ENCODE measurements at regions not wholly inside any gene's neighbourhood (a gene's known extent, or its start where the extent isn't known, plus 50 kb on each side); places are given as distances from the start of the nearest gene placed in this dataset.

GRCh38 chr11:116257883-116258282, 514.9 kb downstream of the BUD13 start:
- DNase-seq (ENCODE audit: low spot score), result no peak

DNA sequence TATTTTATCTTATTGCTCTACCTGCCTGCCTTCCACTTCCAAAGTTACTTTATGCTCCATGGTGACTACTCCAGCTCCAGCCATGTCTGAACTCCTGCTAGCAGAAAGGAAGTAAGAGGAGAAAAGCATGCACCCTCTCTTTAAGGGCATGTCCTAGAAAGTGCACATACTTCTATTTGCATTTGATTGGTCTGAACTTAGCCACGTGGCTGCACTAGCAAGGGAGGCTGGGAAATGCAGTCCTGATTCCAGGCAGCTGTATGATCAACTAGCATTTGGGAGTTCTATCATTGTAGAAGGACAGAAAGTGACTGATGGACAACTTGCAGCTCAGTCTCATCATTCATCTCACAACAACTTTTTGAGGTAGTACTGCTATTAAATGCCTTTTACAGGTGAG, 515.7 kb downstream of the BUD13 start:
- DNase-seq (ENCODE audit: low spot score), result no peak

GRCh38 chr11:116256215-116256614, 516.6 kb downstream of the BUD13 start:
- DNase-seq (ENCODE audit: low spot score), result no peak

DNA sequence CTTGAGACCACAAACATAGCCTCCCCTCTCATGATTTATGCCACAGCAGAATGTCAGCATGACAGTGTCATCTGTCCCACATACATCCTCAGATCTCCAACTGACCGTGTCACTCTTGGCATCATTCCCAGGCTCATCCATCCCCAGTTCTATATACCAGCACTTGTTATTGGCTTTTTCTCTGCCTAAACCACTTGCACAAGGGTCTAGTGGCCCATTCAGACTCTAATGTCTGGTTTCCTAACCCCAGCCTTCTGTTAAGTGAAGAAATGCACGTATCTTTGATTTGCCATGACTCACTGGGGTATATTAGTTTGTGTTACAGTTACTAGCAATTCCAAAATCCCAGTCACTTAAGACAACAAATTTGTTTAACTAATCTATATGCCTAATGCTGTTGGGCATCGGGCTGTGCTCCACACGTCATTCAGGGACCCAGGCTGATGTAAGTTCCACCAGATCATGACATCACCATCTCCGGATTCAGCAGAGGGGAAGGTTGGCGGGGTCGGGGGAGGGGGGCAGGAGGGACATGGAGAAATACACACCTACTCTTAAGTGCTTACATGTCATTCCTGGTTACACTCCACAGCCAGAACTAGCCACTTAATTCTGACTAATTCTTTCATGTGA, 517.4 kb downstream of the BUD13 start:
- DNase-seq (ENCODE audit: low spot score), result no peak

- no peak for DNase-seq (ENCODE audit: low spot score)
These were observed 522.6 kb downstream of the BUD13 start for GRCh38 chr11:116250155-116250554.

DNA sequence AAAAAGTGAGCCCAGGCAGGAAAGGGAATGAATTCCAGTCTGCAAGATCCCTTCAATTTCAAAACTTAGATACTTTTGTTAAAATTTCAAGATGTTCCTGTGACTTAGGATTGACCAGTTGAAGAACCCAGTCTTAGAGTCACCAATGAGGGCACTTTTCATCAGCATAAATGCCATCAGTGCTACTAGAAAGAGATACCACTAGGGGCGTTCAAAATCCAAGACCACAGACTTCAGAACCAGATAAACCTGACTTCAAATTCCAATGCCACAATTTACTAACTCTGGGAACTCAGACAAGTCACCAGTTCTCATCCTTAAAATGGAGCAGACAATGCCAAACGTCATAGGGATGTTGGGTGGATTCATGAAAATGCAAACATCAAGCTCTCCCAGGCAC, 523.2 kb downstream of the BUD13 start:
- no peak for DNase-seq (ENCODE audit: low spot score)

- no peak for DNase-seq (ENCODE audit: low spot score)
These were observed 527.9 kb downstream of the BUD13 start for GRCh38 chr11:116244889-116245288.

GRCh38 chr11:116244439-116244838, 528.3 kb downstream of the BUD13 start:
- no peak for DNase-seq (ENCODE audit: low spot score)

DNA sequence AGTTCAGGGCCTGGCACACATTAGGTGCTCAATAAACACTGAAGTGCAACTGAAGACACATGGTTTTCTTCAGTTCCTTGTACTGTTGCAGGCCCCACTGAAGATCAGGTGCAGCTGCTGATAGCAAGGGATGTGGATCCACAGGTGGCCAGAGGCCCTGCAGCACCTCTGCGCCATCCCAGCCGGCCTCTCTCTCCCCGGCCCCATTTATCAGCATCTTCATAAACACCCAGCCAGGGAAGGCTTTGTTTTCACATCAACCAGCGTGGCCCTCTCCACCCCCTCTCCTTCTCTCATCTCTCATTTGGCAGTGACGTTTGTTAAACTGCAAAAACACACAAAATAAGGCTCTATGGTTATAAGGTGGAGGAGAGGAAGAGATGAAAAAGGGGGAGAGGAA, 528.8 kb downstream of the BUD13 start:
- no peak for DNase-seq (ENCODE audit: low spot score)

GRCh38 chr11:116242006-116242405, 530.8 kb downstream of the BUD13 start:
- no peak for DNase-seq (ENCODE audit: low spot score)

DNA sequence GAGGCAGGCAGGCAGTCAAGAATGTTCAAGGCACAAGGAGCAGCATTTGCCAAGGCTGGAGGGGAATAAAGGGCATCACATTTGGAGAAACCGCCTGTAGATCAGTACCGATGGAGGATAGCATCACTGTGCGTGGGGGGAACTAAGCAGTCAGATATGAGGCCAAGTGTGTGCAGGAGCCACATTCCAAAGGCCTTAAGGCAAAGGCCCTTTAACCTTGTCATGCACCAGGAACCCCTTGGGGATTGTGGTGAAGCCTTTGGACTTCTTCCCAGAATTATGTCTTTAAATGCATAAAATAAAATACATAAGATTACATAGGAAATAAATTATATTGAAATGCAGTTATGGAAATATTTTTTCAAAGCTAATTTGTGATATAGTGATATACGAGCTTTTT, 532.1 kb downstream of the BUD13 start:
- DNase-seq (ENCODE audit: low spot score), result no peak

DNA sequence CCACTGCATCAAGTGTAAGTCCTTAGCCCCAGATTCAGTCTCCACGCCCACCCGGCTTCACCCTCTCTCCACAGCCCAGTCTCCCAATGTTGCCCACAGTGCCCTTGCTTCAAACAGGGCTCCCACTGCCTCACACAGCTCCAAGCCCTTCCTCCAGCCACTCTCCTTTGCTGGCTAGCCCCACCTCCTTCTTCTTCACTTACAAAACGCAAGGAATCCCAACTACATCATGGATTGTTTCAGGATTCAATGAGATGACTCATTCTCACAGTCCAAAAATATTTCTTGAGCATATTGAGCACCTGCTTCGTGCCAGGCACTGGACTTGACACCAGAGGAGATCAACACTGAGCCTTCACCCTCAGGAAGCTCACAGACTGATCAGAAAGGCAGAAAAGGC, 533.5 kb downstream of the BUD13 start:
- DNase-seq (ENCODE audit: low spot score), result no peak

- no peak for DNase-seq (ENCODE audit: low spot score)
These were observed 537.7 kb downstream of the BUD13 start for GRCh38 chr11:116234989-116235568.

DNA sequence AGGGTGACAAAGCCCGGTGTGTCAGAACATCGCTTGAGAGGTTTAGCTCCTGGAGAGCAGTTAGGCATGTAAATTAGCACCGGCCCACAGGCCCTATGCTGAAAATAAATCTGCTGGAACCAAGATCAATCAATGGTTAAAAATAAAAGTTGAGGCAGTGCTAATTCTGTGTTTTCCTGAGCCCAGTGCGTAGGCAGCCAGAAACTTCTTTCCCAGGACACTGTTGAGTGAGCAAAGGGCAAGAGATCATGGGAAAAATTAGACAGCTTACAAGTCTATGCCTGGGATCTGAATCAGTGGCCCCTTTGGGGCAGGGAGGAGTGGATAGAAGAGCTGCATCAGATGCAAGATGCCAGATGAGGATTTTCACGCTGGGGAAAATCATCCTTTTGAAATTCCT, 539.2 kb downstream of the BUD13 start:
- DNase-seq (ENCODE audit: low spot score), result no peak

GRCh38 chr11:116232364-116232828, 540.4 kb downstream of the BUD13 start:
- DNase-seq (ENCODE audit: low spot score), result no peak

- DNase-seq (ENCODE audit: low spot score), result no peak
These were observed 541.2 kb downstream of the BUD13 start for GRCh38 chr11:116231543-116231942.

- no peak for DNase-seq (ENCODE audit: low spot score)
These were observed 542.3 kb downstream of the BUD13 start for GRCh38 chr11:116230438-116230837.

DNA sequence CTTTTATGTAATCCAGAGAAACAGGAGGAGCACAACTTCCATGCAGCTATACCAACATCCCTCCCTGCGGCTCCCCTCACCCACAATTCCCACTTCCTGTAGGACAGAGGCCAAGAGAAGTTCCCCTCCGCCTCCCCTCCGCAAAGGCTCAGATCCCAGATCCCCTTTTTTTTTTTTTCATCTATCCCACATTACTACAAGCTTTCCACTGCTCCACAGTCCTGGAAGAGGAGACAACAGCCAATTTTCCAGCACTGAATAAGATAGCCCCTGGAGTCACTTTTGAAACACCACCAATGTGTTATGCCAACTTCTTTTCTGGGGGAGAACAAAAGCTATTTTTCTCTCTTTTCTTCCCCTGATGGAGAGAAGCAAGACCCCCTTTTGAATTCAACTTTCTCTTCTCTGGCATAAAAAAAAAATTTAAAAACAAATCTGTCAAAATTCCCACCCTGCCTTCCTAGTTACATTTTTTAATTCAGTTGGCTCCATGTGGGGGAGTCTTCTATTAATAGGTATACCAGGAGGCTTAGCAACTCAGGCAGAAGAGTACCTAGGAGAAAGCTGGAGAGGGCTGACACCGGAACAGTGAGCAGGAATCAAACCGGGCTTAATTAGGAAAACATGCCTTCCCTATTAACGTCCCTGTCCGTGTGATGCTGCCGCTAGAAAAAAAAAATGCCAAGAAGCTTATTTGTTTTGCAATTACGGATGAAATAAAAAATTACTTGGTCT, 543.4 kb downstream of the BUD13 start:
- no peak for DNase-seq (ENCODE audit: low spot score)

- DNase-seq (ENCODE audit: low spot score), result no peak
These were observed 546.1 kb downstream of the BUD13 start for GRCh38 chr11:116226731-116227130.

- DNase-seq (ENCODE audit: low spot score), result no peak
These were observed 546.8 kb downstream of the BUD13 start for GRCh38 chr11:116225784-116226585.

DNA sequence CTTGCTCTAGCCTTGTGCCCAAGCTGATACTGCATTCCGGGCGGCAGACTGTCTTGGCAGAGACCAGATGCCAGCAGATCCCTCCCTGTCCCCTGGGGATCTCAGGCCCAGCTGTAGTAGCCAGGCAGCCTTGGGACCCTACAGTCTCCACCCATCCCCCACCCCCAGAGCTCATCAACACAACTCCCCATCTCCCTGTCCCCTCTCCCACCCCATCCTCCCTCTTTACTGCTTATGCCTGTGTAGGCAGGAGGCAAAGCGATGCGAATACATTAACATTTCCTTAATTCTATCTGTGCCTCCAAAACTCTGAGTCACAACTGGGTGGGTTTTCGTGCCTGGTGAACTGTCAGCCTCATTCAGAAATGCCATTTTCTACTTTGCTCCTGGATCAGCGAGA, 547.6 kb downstream of the BUD13 start:
- DNase-seq (ENCODE audit: low spot score), result no peak

DNA sequence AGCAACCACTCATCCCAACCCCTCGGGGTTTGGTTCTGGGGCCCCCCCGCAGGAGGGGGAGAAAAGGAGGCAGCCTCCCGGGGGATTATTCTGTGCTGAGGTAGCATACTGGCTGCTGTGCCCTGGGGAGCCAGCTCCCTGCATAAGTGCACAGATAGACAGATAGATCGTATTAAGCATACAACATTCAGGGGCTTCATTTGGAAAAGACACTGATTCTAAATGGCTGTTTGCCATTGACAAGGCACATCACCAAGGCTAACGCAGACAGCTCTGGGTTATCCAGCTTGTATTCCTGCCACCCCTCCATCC, 547.9 kb downstream of the BUD13 start:
- no peak for DNase-seq (ENCODE audit: low spot score)
